ENCODE measurements at regions not wholly inside any gene's neighbourhood (a gene's known extent, or its start where the extent isn't known, plus 50 kb on each side); places are given as distances from the start of the nearest gene placed in this dataset.

GRCh38 chr9:25381141-25381540 is 297.1 kb downstream of the TUSC1 start:
- no peak for TF ChIP-seq CTCF (IDR thresholded peaks at IDR 0.05; ENCODE audit: low read depth, low read length)
- TF ChIP-seq EZH2phosphoT487 (IDR thresholded peaks at IDR 0.05; ENCODE audit: low read depth): no peak

Measured in OCI-LY3 (cell line).